PC-3 (cell line): ENCODE measurements at regions not wholly inside any gene's neighbourhood (a gene's known extent, or its start where the extent isn't known, plus 50 kb on each side); places are given as distances from the start of the nearest gene placed in this dataset.

ENCODE experiments used
- ATAC-seq: fragments of 200-7000 bp; cut with Tn5 transposase; 2 replicates; pipeline ENCODE4 v1.9.1; 2020; ENCODE audit warnings: mild to moderate bottlenecking, moderate library complexity
- BruUV-seq: library from RNA; stranded (reverse); fragments of 400-500 nt; replicated peaks from 2 replicates; lab custom pipeline; 2021; lab: Mats Ljungman, UMichigan
- CTCF ChIA-PET: fragments of 300-600 bp; sonication (Branson Sonifier 250); formaldehyde crosslinking; loops from one replicate; lab custom pipeline; 2022; ENCODE audit warnings: antibody characterized with exemption; lab: Charles Lee
- POLR2A ChIA-PET: fragments of 300-600 bp; sonication (Branson Sonifier 250); formaldehyde crosslinking; loops from one replicate; lab custom pipeline; 2022; ENCODE audit warnings: antibody characterized with exemption; ENCODE audit not compliant: unreplicated experiment; lab: Charles Lee
- DNase-seq: peaks from one replicate; pipeline ENCODE4 v3.0.0-alpha.2; 2015
- H2AFZ ChIP-seq: fragments of 300-600 bp; sonication (generic); 2 replicates; pipeline ENCODE4 v1.6.0; 2016; ENCODE audit warnings: antibody characterized with exemption, low read length
- H3F3A ChIP-seq: fragments of 300-600 bp; sonication (generic); one replicate; pipeline ENCODE4 v1.6.0; 2017; ENCODE audit warnings: antibody characterized with exemption, low read length, control low read depth, mild to moderate bottlenecking; ENCODE audit not compliant: unreplicated experiment
- H3K27ac ChIP-seq: fragments of 300-600 bp; sonication (generic); 2 replicates; pipeline ENCODE4 v1.5.1; 2016; ENCODE audit warnings: mild to moderate bottlenecking, low read length
- H3K27me3 ChIP-seq: fragments of 300-600 bp; sonication (generic); 2 replicates; pipeline ENCODE4 v1.6.1; 2016; ENCODE audit warnings: low read length, mixed read lengths
- H3K36me3 ChIP-seq: fragments of 300-600 bp; sonication (generic); 2 replicates; pipeline ENCODE4 v1.6.1; 2016; ENCODE audit warnings: low read depth, mixed run types, low read length, mixed read lengths
- H3K4me1 ChIP-seq: fragments of 300-600 bp; sonication (generic); 2 replicates; pipeline ENCODE4 v1.5.1; 2016; ENCODE audit warnings: low read length; ENCODE audit not compliant: insufficient read depth
- H3K4me2 ChIP-seq: fragments of 300-600 bp; sonication (generic); 2 replicates; pipeline ENCODE4 v1.6.0; 2016; ENCODE audit warnings: low read length
- H3K4me3 ChIP-seq: fragments of 300-600 bp; sonication (generic); 2 replicates; pipeline ENCODE4 v1.5.1; 2016; ENCODE audit warnings: mild to moderate bottlenecking, low read length, mixed read lengths
- H3K79me2 ChIP-seq: fragments of 300-600 bp; sonication (generic); 2 replicates; pipeline ENCODE4 v1.6.1; 2017; ENCODE audit warnings: low read length, mixed read lengths
- H3K9ac ChIP-seq: fragments of 300-600 bp; sonication (generic); 2 replicates; pipeline ENCODE4 v1.6.0; 2016; ENCODE audit warnings: mild to moderate bottlenecking, low read length
- H3K9me2 ChIP-seq: fragments of 300-600 bp; sonication (generic); replicated peaks from 2 replicates; pipeline ENCODE4 v1.6.1; 2016; ENCODE audit warnings: mixed run types, low read length, mixed read lengths
- H3K9me3 ChIP-seq: fragments of 300-600 bp; sonication (generic); 2 replicates; pipeline ENCODE4 v1.6.1; 2016; ENCODE audit warnings: low read length, mixed read lengths
- H4K20me1 ChIP-seq: fragments of 300-600 bp; sonication (generic); 2 replicates; pipeline ENCODE4 v1.6.1; 2016; ENCODE audit warnings: low read length, mixed read lengths
- EZH2 ChIP-seq: fragments of 300-600 bp; sonication (generic); IDR thresholded peaks from one replicate; pipeline ENCODE4 v1.6.1; 2017; ENCODE audit warnings: antibody characterized with exemption, mild to moderate bottlenecking, low read length; ENCODE audit not compliant: unreplicated experiment
- EZH2phosphoT487 ChIP-seq: fragments of 300-600 bp; sonication (generic); IDR thresholded peaks from 2 replicates; pipeline ENCODE4 v1.6.1; 2018; ENCODE audit warnings: mild to moderate bottlenecking, antibody characterized with exemption, low read length, borderline replicate concordance
- intact Hi-C: fragments of 100-400 bp; cut with micrococcal nuclease; formaldehyde crosslinking; loops from 2 replicates; pipeline ENCODE4 v1.9.0; 2023
- TF ChIP-seq, protein P1 (sequence below): fragments of 300-600 bp; sonication (generic); conservative IDR thresholded peaks from 2 replicates; pipeline ENCODE4 v1.5.1; 2017; ENCODE audit warnings: antibody characterized with exemption, low read depth, mild to moderate bottlenecking, low read length

DNA sequence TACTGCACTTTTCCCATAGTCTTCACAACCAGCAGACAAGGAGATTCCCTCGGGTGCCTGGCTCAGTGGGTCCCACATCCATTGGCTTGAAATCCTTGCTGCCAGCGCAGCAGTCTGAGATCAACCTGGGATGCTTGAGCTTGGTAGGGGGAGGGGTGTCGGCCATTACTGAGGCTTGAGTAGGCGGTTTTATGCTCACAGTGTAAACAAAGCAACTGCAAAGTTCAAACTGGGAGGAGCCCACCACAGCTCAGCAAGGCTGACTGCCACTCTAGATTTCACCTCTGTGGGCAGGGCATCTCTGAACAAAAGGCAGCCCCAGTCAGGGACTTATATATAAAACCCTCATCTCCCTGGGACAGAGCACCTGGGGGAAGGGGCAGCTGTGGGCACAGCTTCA lies 512.3 kb upstream of the MPDZ start:
- H3K9ac ChIP-seq: no peak overlapping the region
- no peak overlapping the region for H3K4me2 ChIP-seq
- no peaks in the 10 kb centered on the region for H3K9me3 ChIP-seq
- no peaks in the 10 kb centered on the region for H4K20me1 ChIP-seq
- no peaks in the 10 kb centered on the region for H3K36me3 ChIP-seq
- no peak for DNase-seq
- ATAC-seq: no peak
- H3K9me2 ChIP-seq: no peaks in the 10 kb centered on the region
- no peaks in the 10 kb centered on the region for H3F3A ChIP-seq
- POLR2A ChIA-PET: no interaction called here
- H3K4me3 ChIP-seq: no peak overlapping the region
- H3K27ac ChIP-seq: no peak overlapping the region
- intact Hi-C loops: no loop called here
- no peaks in the 10 kb centered on the region for H3K4me1 ChIP-seq
- TF ChIP-seq, protein P1, sequence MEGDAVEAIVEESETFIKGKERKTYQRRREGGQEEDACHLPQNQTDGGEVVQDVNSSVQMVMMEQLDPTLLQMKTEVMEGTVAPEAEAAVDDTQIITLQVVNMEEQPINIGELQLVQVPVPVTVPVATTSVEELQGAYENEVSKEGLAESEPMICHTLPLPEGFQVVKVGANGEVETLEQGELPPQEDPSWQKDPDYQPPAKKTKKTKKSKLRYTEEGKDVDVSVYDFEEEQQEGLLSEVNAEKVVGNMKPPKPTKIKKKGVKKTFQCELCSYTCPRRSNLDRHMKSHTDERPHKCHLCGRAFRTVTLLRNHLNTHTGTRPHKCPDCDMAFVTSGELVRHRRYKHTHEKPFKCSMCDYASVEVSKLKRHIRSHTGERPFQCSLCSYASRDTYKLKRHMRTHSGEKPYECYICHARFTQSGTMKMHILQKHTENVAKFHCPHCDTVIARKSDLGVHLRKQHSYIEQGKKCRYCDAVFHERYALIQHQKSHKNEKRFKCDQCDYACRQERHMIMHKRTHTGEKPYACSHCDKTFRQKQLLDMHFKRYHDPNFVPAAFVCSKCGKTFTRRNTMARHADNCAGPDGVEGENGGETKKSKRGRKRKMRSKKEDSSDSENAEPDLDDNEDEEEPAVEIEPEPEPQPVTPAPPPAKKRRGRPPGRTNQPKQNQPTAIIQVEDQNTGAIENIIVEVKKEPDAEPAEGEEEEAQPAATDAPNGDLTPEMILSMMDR: no peak
- TF ChIP-seq EZH2: no peak
- BruUV-seq: no TSS peak
- H3K27me3 ChIP-seq: no peaks in the 10 kb centered on the region
- no peaks in the 10 kb centered on the region for H3K79me2 ChIP-seq
- CTCF ChIA-PET: no interaction called here
- H2AFZ ChIP-seq: no peak overlapping the region

DNA sequence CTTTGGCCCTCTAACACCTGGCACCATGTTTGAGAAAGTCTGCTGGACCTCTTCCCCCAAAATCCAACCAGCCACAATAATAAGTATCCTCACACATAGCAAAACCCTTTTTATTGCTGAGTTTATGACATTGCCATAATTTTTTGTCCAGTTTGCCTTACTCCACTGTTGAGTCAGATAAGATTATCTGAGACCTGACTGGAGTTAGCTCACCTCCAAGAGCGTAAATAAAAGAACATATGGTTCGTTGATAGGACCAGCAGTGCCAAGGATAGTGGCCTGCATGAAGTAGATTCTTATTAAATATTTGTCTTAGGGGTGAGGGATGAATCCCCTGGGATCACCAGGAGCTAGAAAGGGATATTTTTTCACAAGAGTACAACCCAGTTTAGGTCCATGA lies 510.6 kb upstream of the MPDZ start:
- Histone ChIP-seq H3K27me3 (no peaks in the 10 kb centered on the region), H3K27ac (no peak overlapping the region), H3K36me3 (no peaks in the 10 kb centered on the region), H3K9ac (no peak overlapping the region), H3K4me3 (no peak overlapping the region), H3K9me2 (no peaks in the 10 kb centered on the region), H4K20me1 (no peaks in the 10 kb centered on the region), H2AFZ (no peak overlapping the region), H3K4me1 (no peaks in the 10 kb centered on the region), H3K79me2 (no peaks in the 10 kb centered on the region), H3F3A (no peaks in the 10 kb centered on the region), H3K4me2 (no peak overlapping the region), H3K9me3 (no peaks in the 10 kb centered on the region)
- intact Hi-C loops: no loop called here
- CTCF ChIA-PET: no interaction called here
- no TSS peak for BruUV-seq
- ATAC-seq: no peak
- TF ChIP-seq, protein P1: no peak
- TF ChIP-seq EZH2 (no peak), EZH2phosphoT487 (no peak)
- POLR2A ChIA-PET: no interaction called here
- no peak for DNase-seq

DNA sequence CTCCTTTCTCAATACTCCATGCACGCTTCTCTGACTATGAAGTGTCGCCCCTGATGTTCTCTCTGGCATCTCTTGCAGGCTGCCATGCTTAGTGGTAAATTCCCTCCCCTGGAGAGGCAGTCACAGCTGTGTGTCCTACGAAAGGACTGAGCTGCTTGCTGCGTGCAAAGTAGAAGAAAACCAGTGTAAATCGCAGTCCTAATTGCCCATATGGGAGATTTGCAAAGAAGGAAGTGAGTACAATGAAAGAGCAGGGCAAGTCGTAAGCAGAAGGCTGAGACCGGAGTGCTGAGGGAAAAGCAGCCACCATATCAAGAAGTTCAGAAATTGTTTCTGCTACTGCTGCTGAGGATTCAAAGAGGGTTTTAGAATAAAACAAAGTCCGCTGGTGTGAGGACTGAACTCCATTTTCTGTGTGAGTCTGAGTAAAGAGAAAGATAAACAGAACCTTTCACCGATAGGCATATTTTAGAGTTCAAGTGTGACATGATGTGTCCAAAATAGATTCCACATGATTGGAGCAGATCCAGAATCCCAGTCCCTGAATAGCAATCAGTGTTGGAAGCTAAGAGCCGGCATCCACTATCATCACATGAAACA lies 507.8 kb upstream of the MPDZ start:
- ChIA-PET POLR2A (no interaction called here), CTCF (no interaction called here)
- no peaks in the 10 kb centered on the region for H3K36me3 ChIP-seq
- ATAC-seq (no peak), DNase-seq (no peak)
- no peaks in the 10 kb centered on the region for H4K20me1 ChIP-seq
- no peak overlapping the region for H2AFZ ChIP-seq
- H3K4me3 ChIP-seq: no peak overlapping the region
- no peaks in the 10 kb centered on the region for H3K79me2 ChIP-seq
- no peak for TF ChIP-seq EZH2
- no peak for TF ChIP-seq EZH2phosphoT487
- TF ChIP-seq, protein P1: no peak
- no peak overlapping the region for H3K9ac ChIP-seq
- BruUV-seq: no TSS peak
- H3K27ac ChIP-seq: no peak overlapping the region
- H3F3A ChIP-seq: no peaks in the 10 kb centered on the region
- intact Hi-C loops: no loop called here
- H3K27me3 ChIP-seq: no peaks in the 10 kb centered on the region
- H3K4me2 ChIP-seq: no peak overlapping the region
- H3K9me3 ChIP-seq: no peaks in the 10 kb centered on the region
- H3K4me1 ChIP-seq: no peaks in the 10 kb centered on the region
- no peaks in the 10 kb centered on the region for H3K9me2 ChIP-seq
